ENCODE measurements at regions not wholly inside any gene's neighbourhood (a gene's known extent, or its start where the extent isn't known, plus 50 kb on each side); places are given as distances from the start of the nearest gene placed in this dataset.

DNA sequence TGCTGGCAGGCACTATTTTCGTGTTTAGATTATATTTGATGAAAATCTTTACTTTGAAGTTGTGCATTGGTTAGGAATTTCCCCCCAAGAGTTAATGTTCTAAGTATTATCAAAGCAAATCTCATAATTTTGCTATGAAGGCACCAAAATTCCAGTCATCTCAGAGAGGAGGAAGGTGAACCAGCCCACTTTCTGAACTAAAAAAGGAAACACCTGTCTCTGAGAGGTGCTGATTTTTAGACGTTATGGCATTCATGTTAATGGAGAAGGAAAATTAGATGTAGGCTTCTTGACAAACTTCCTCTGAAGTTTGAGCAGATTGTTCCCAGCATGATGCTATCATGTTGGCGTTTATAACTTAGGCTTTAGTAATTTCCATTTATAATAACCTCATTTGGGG lies 432.9 kb upstream of the ACTBL2 start:
- TF ChIP-seq, protein P1, sequence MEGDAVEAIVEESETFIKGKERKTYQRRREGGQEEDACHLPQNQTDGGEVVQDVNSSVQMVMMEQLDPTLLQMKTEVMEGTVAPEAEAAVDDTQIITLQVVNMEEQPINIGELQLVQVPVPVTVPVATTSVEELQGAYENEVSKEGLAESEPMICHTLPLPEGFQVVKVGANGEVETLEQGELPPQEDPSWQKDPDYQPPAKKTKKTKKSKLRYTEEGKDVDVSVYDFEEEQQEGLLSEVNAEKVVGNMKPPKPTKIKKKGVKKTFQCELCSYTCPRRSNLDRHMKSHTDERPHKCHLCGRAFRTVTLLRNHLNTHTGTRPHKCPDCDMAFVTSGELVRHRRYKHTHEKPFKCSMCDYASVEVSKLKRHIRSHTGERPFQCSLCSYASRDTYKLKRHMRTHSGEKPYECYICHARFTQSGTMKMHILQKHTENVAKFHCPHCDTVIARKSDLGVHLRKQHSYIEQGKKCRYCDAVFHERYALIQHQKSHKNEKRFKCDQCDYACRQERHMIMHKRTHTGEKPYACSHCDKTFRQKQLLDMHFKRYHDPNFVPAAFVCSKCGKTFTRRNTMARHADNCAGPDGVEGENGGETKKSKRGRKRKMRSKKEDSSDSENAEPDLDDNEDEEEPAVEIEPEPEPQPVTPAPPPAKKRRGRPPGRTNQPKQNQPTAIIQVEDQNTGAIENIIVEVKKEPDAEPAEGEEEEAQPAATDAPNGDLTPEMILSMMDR (IDR thresholded peaks at IDR 0.05; ENCODE audit: low read length) = no peak
- TF ChIP-seq EZH2 (optimal IDR thresholded peaks at IDR 0.05; ENCODE audit: low read depth, low read length) (no peak), EZH2phosphoT487 (IDR thresholded peaks at IDR 0.05; ENCODE audit: low read length) (no peak)
- no peak overlapping the region for H3K9ac ChIP-seq (ENCODE audit: low read length)
- H3K27ac ChIP-seq (ENCODE audit: low read length) = no peak overlapping the region
- no peaks in the 10 kb centered on the region for H4K20me1 ChIP-seq (ENCODE audit: insufficient read depth, low read length)
- no peaks in the 10 kb centered on the region for H3K36me3 ChIP-seq (replicated peaks; ENCODE audit: insufficient read depth, low read length)
- H3F3A ChIP-seq (ENCODE audit: insufficient read depth, low read length) = no peaks in the 10 kb centered on the region
- H3K9me3 ChIP-seq (replicated peaks; ENCODE audit: insufficient read depth, low read length) = no peaks in the 10 kb centered on the region
- H3K4me1 ChIP-seq (ENCODE audit: low read length) = no peaks in the 10 kb centered on the region
- H3K27me3 ChIP-seq (replicated peaks; ENCODE audit: insufficient read depth, low read length) = no peaks in the 10 kb centered on the region
- H3K4me3 ChIP-seq (ENCODE audit: low read length) = no peak overlapping the region
- H3K4me2 ChIP-seq (ENCODE audit: low read depth, low read length) = no peak overlapping the region
- H2AFZ ChIP-seq (ENCODE audit: low read length) = no peak overlapping the region
- no peaks in the 10 kb centered on the region for H3K9me2 ChIP-seq (replicated peaks; ENCODE audit: insufficient read depth, low read length)
- H3K79me2 ChIP-seq (ENCODE audit: low read length) = no peaks in the 10 kb centered on the region
- DNase-seq = no peak

DNA sequence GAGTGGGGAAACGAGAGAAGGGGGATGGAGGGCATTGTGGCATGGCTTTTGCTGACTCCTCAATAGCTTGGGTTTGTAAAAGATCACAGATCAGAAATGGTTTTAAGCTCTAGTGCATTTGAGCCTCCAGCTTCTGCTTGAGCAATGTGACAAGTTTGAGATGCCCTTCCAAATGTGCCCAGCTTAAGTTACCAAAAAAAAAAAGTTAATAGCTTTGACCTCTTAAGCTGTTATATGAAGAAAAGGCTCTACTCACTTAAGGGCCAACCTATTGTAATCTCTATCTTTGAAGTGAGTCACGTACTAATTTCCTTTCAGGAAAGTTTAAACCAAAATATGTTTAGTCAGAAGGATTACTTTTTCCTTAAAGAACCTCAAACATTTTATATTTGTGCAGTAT lies 428.8 kb upstream of the ACTBL2 start:
- Histone ChIP-seq H3K4me2 (ENCODE audit: low read depth, low read length) (no peak overlapping the region), H3K9ac (ENCODE audit: low read length) (no peak overlapping the region), H3K27me3 (replicated peaks; ENCODE audit: insufficient read depth, low read length) (no peaks in the 10 kb centered on the region), H3F3A (ENCODE audit: insufficient read depth, low read length) (no peaks in the 10 kb centered on the region), H3K4me3 (ENCODE audit: low read length) (no peak overlapping the region), H3K4me1 (ENCODE audit: low read length) (no peaks in the 10 kb centered on the region), H2AFZ (ENCODE audit: low read length) (no peak overlapping the region), H4K20me1 (ENCODE audit: insufficient read depth, low read length) (no peaks in the 10 kb centered on the region), H3K79me2 (ENCODE audit: low read length) (no peaks in the 10 kb centered on the region), H3K27ac (ENCODE audit: low read length) (no peak overlapping the region), H3K9me2 (replicated peaks; ENCODE audit: insufficient read depth, low read length) (no peaks in the 10 kb centered on the region), H3K9me3 (replicated peaks; ENCODE audit: insufficient read depth, low read length) (no peaks in the 10 kb centered on the region), H3K36me3 (replicated peaks; ENCODE audit: insufficient read depth, low read length) (no peaks in the 10 kb centered on the region)
- TF ChIP-seq EZH2phosphoT487 (IDR thresholded peaks at IDR 0.05; ENCODE audit: low read length) (no peak), EZH2 (optimal IDR thresholded peaks at IDR 0.05; ENCODE audit: low read depth, low read length) (no peak)
- TF ChIP-seq, protein P1 (IDR thresholded peaks at IDR 0.05; ENCODE audit: low read length) = no peak
- no peak for DNase-seq

DNA sequence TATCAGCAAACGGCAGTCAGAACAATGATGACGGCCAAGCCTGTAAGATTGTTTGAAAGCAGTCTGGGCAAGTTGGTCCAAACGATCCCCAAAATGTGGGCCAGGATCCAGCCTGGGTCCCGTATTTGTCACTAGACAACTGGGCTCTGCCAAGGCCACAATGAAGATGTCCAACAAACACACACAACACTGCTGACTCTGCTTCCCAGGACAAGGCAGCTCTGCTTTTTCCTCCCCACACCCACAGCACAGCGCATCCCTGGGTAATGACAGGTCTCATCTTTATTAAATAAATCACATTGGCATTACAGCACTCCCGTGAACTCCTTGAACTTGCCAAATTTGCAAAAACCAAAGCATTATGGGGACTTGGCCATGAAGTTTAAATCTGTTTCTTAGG lies 424.1 kb upstream of the ACTBL2 start:
- no peak overlapping the region for H3K4me2 ChIP-seq (ENCODE audit: low read depth, low read length)
- no peak overlapping the region for H2AFZ ChIP-seq (ENCODE audit: low read length)
- H3K79me2 ChIP-seq (ENCODE audit: low read length) = no peaks in the 10 kb centered on the region
- H4K20me1 ChIP-seq (ENCODE audit: insufficient read depth, low read length) = no peaks in the 10 kb centered on the region
- H3K27me3 ChIP-seq (replicated peaks; ENCODE audit: insufficient read depth, low read length) = no peaks in the 10 kb centered on the region
- H3K9me3 ChIP-seq (replicated peaks; ENCODE audit: insufficient read depth, low read length) = no peaks in the 10 kb centered on the region
- no peak overlapping the region for H3K4me3 ChIP-seq (ENCODE audit: low read length)
- no peaks in the 10 kb centered on the region for H3K36me3 ChIP-seq (replicated peaks; ENCODE audit: insufficient read depth, low read length)
- H3F3A ChIP-seq (ENCODE audit: insufficient read depth, low read length) = no peaks in the 10 kb centered on the region
- no peak overlapping the region for H3K9ac ChIP-seq (ENCODE audit: low read length)
- DNase-seq = no peak
- H3K27ac ChIP-seq (ENCODE audit: low read length) = no peak overlapping the region
- no peaks in the 10 kb centered on the region for H3K4me1 ChIP-seq (ENCODE audit: low read length)
- TF ChIP-seq EZH2 (optimal IDR thresholded peaks at IDR 0.05; ENCODE audit: low read depth, low read length) = no peak
- TF ChIP-seq EZH2phosphoT487 (IDR thresholded peaks at IDR 0.05; ENCODE audit: low read length) = no peak
- TF ChIP-seq, protein P1 (IDR thresholded peaks at IDR 0.05; ENCODE audit: low read length) = no peak
- no peaks in the 10 kb centered on the region for H3K9me2 ChIP-seq (replicated peaks; ENCODE audit: insufficient read depth, low read length)

All from MM.1S (cell line).